Type B pancreatic cell (in vitro differentiated cells): ENCODE measurements at regions not wholly inside any gene's neighbourhood (a gene's known extent, or its start where the extent isn't known, plus 50 kb on each side); places are given as distances from the start of the nearest gene placed in this dataset.
A peak's percentile ranks its signal among the peaks of the same experiment; 100 is the strongest.
"Not testable (repeated sequence)": the region's sequence is repeated elsewhere in the genome, so short reads cannot be mapped to it uniquely, and the experiment has no call there.

Experiments
- DNase-seq: peaks from one replicate; pipeline ENCODE4 v3.0.0; 2021; ENCODE audit warnings: mixed read lengths; ENCODE audit not compliant: unreplicated experiment; ENCODE audit errors: extremely low spot score
- H3K27ac Mint-ChIP-seq: 2 replicates; pipeline ENCODE4 v1.8.0; 2021; ENCODE audit warnings: mild to moderate bottlenecking, mixed read lengths
- H3K27me3 Mint-ChIP-seq: 2 replicates; pipeline ENCODE4 v1.8.0; 2021; ENCODE audit warnings: mixed read lengths
- H3K36me3 Mint-ChIP-seq: 2 replicates; pipeline ENCODE4 v1.8.0; 2021; ENCODE audit warnings: mixed read lengths
- H3K4me1 Mint-ChIP-seq: one replicate; pipeline ENCODE4 v1.8.0; 2021; ENCODE audit warnings: mixed read lengths; ENCODE audit not compliant: unreplicated experiment
- H3K4me3 Mint-ChIP-seq: 2 replicates; pipeline ENCODE4 v1.8.0; 2021; ENCODE audit warnings: mild to moderate bottlenecking, mixed read lengths
- H3K9me3 Mint-ChIP-seq: 2 replicates; pipeline ENCODE4 v1.8.0; 2021; ENCODE audit warnings: mixed read lengths
- TF ChIP-seq, protein P1 (sequence below): fragments of 200-600 bp; sonication (generic); conservative IDR thresholded peaks from 2 replicates; pipeline ENCODE4 v1.5.0; 2021; ENCODE audit warnings: antibody characterized with exemption, mild to moderate bottlenecking

- no peak overlapping the region for H3K4me3 Mint-ChIP-seq
- H3K27me3 Mint-ChIP-seq = no peaks in the 10 kb centered on the region
- H3K9me3 Mint-ChIP-seq = peaks cover 11% of the 10 kb centered on the region
- H3K4me1 Mint-ChIP-seq = no peaks in the 10 kb centered on the region
- H3K27ac Mint-ChIP-seq = no peak overlapping the region
- H3K36me3 Mint-ChIP-seq = no peaks in the 10 kb centered on the region
- TF ChIP-seq, protein P1, sequence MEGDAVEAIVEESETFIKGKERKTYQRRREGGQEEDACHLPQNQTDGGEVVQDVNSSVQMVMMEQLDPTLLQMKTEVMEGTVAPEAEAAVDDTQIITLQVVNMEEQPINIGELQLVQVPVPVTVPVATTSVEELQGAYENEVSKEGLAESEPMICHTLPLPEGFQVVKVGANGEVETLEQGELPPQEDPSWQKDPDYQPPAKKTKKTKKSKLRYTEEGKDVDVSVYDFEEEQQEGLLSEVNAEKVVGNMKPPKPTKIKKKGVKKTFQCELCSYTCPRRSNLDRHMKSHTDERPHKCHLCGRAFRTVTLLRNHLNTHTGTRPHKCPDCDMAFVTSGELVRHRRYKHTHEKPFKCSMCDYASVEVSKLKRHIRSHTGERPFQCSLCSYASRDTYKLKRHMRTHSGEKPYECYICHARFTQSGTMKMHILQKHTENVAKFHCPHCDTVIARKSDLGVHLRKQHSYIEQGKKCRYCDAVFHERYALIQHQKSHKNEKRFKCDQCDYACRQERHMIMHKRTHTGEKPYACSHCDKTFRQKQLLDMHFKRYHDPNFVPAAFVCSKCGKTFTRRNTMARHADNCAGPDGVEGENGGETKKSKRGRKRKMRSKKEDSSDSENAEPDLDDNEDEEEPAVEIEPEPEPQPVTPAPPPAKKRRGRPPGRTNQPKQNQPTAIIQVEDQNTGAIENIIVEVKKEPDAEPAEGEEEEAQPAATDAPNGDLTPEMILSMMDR = no peak
- no peak for DNase-seq
Measured at GRCh38 chr9:82865524-82865923, 197.4 kb downstream of the RASEF start.

DNA sequence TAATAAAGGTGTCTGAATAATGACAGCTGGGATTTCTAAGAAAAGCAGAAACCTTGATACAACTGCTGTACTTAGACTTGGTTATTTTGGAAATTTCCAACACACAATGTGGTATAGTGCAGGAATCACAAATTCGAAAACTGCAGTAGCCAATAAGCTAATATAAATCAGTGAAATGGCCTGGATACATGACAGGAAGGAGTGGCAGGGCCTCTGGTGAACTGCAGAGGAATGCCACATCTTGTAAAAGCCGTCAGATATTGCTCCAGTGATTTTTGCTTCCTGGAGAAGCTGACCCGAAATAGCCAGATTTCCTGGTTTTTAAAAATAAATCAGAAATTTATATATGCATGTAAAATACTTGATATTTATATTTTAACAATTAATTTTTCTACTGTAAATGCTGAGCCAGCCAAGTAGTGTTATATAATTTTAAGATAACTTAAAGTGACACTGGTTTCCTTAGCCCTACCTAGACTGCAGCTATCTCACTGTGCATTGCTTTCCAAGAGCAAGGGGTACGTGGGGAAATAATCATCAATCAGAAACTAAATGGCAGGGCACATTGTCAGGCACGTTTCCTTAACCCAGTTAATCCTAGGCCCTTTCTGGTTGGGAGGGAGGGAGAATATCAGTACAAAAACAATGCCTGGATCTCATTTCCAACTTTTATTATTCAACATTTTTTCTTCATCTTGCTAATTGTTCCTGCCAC, 182.4 kb downstream of the RASEF start:
- Mint-ChIP-seq H3K27me3 (peaks cover 14% of the 10 kb centered on the region), H3K27ac (peak overlapping the region; percentile 45), H3K36me3 (peaks cover 3% of the 10 kb centered on the region), H3K4me3 (no peak overlapping the region), H3K4me1 (peaks cover 6% of the 10 kb centered on the region), H3K9me3 (peaks cover 5% of the 10 kb centered on the region)
- TF ChIP-seq, protein P1 = no peak
- DNase-seq = no peak

- Mint-ChIP-seq H3K4me3 (no peak overlapping the region), H3K27ac (no peak overlapping the region), H3K27me3 (peaks cover 14% of the 10 kb centered on the region), H3K4me1 (peaks cover 6% of the 10 kb centered on the region), H3K9me3 (peaks cover 5% of the 10 kb centered on the region), H3K36me3 (peaks cover 3% of the 10 kb centered on the region)
- DNase-seq = no peak
- TF ChIP-seq, protein P1 = no peak
Measured at GRCh38 chr9:82882138-82882537, 180.8 kb downstream of the RASEF start.

GRCh38 chr9:82882748-82883147, 180.2 kb downstream of the RASEF start:
- Mint-ChIP-seq H3K4me1 (peaks cover 6% of the 10 kb centered on the region), H3K9me3 (peaks cover 5% of the 10 kb centered on the region), H3K4me3 (no peak overlapping the region), H3K36me3 (peaks cover 3% of the 10 kb centered on the region), H3K27ac (no peak overlapping the region), H3K27me3 (peaks cover 14% of the 10 kb centered on the region)
- TF ChIP-seq, protein P1 = no peak
- DNase-seq = no peak

DNA sequence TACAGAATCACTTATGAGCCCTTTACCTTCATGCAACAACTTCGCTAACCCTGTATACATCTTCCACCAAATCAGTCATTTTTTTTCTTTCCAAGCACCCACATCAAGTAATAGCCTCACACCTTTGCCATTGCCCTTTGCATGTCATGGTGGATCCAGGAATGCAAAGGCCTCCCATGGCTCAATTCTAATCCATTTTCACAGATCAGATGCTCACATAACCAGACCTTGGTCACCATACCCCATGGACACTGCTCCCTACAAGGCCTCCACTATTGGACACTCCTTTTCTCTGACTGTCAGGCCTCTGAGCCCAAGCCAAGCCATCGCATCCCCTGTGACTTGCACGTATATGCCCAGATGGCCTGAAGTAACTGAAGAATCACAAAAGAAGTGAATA, 179.5 kb downstream of the RASEF start:
- DNase-seq = no peak
- Mint-ChIP-seq H3K4me3 (no peak overlapping the region), H3K27me3 (peaks cover 14% of the 10 kb centered on the region), H3K4me1 (peaks cover 6% of the 10 kb centered on the region), H3K27ac (no peak overlapping the region), H3K9me3 (peaks cover 5% of the 10 kb centered on the region), H3K36me3 (peaks cover 3% of the 10 kb centered on the region)
- TF ChIP-seq, protein P1 = no peak

DNA sequence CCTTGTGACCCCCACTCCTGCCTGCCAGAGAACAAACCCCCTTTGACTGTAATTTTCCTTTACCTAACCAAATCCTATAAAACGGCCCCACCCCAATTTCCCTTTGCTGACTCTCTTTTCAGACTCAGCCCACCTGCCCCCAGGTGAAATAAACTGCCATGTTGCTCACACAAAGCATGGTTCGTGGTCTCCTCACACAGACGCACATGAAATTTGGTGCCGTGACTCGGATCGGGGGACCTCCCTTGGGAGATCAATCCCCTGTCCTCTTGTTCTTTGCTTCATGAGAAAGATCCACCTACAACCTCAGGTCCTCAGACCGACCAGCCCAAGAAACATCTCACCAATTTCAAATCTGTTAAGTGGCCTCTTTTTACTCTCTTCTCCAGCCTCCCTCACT, 179.0 kb downstream of the RASEF start:
- H3K36me3 Mint-ChIP-seq, H3K4me1 Mint-ChIP-seq, H3K4me3 Mint-ChIP-seq, H3K9me3 Mint-ChIP-seq, DNase-seq, H3K27ac Mint-ChIP-seq: not testable (repeated sequence)
- H3K27me3 Mint-ChIP-seq = peaks cover 14% of the 10 kb centered on the region
